CD14-positive monocyte (primary cell): ENCODE measurements at regions not wholly inside any gene's neighbourhood (a gene's known extent, or its start where the extent isn't known, plus 50 kb on each side); places are given as distances from the start of the nearest gene placed in this dataset.

Experiments used
- DNase-seq, 3 donors: peaks; one replicate each; pipeline ENCODE4 v3.0.0-alpha.2; 2011 to 2022
- H2AFZ ChIP-seq: 2 replicates; pipeline ENCODE4 v1.6.0; 2012; ENCODE audit warnings: mild to moderate bottlenecking, low read depth, low read length, inconsistent platforms; ENCODE audit not compliant: insufficient read depth, poor library complexity, severe bottlenecking
- H3K27ac ChIP-seq, 2 donors: 1 replicate in 1 of 2; 2 replicates in 1 of 2; pipeline ENCODE4 v1.5.1; 2012 to 2013; ENCODE audit warnings: low read length in 2 of 2, control low read depth in 1 of 2, inconsistent platforms in 1 of 2, low read depth in 1 of 2, mild to moderate bottlenecking in 1 of 2
- H3K27me3 ChIP-seq, 2 donors: one replicate each; pipeline versions ENCODE4 v1.6.0 to v1.6.1; 2011 to 2013; ENCODE audit warnings: low read length in 2 of 2; ENCODE audit not compliant: control insufficient read depth in 2 of 2, insufficient read depth in 2 of 2
- H3K36me3 ChIP-seq, 2 donors: replicated peaks in 1 of 2; 1 replicate in 1 of 2; 2 replicates in 1 of 2; pipeline versions ENCODE4 v1.5.1 to v1.6.1; 2012 to 2013; ENCODE audit warnings: low read length in 2 of 2, control low read depth in 1 of 2, inconsistent platforms in 1 of 2, mild to moderate bottlenecking in 1 of 2; ENCODE audit not compliant: insufficient read depth in 2 of 2, control insufficient read depth in 1 of 2
- H3K4me1 ChIP-seq, 2 donors: 1 replicate in 1 of 2; 2 replicates in 1 of 2; pipeline versions ENCODE4 v1.5.1 to v1.6.1; 2012 to 2013; ENCODE audit warnings: low read length in 2 of 2, control low read depth in 1 of 2, inconsistent platforms in 1 of 2, mild to moderate bottlenecking in 1 of 2, moderate library complexity in 1 of 2; ENCODE audit not compliant: insufficient read depth in 2 of 2, control insufficient read depth in 1 of 2
- H3K4me2 ChIP-seq: replicated peaks from 2 replicates; pipeline ENCODE3; 2012; ENCODE audit warnings: low read length, moderate library complexity, mild to moderate bottlenecking; ENCODE audit not compliant: poor library complexity, severe bottlenecking; ENCODE audit errors: extremely low read depth
- H3K4me3 ChIP-seq, 3 experiments: fragments of 200-600 bp in 1 of 3; sonication (generic) in 1 of 3; replicated peaks in 1 of 3; 1 replicate in 2 of 3; 2 replicates in 1 of 3; pipeline ENCODE4 v1.5.1; 2011 to 2013; ENCODE audit warnings: low read length in 3 of 3, mild to moderate bottlenecking in 3 of 3, control low read depth in 2 of 3, low read depth in 2 of 3, inconsistent platforms in 1 of 3, moderate library complexity in 1 of 3
- H3K79me2 ChIP-seq: 2 replicates; pipeline ENCODE4 v1.6.0; 2012; ENCODE audit warnings: mild to moderate bottlenecking, control low read depth, inconsistent platforms, low read length, moderate library complexity; ENCODE audit not compliant: insufficient read depth
- H3K9ac ChIP-seq: 2 replicates; pipeline ENCODE4 v1.6.0; 2017; ENCODE audit warnings: low read length, mild to moderate bottlenecking; ENCODE audit not compliant: insufficient read depth, poor library complexity, severe bottlenecking
- H3K9me3 ChIP-seq, 2 donors: replicated peaks in 1 of 2; 1 replicate in 1 of 2; 2 replicates in 1 of 2; pipeline versions ENCODE4 v1.5.1 to v1.6.1; 2012 to 2013; ENCODE audit warnings: low read length in 2 of 2, control low read depth in 1 of 2; ENCODE audit not compliant: control insufficient read depth in 1 of 2, insufficient read depth in 1 of 2
- H4K20me1 ChIP-seq: 2 replicates; pipeline ENCODE4 v1.6.0; 2012; ENCODE audit warnings: mild to moderate bottlenecking, low read length, control low read depth, moderate library complexity; ENCODE audit not compliant: insufficient read depth
- H3K27ac Mint-ChIP-seq, 7 donors: one replicate each; pipeline ENCODE4 v1.8.0; 2020; ENCODE audit warnings: mild to moderate bottlenecking in 7 of 7, mixed read lengths in 7 of 7, moderate library complexity in 6 of 7, inconsistent platforms in 2 of 7
- H3K27me3 Mint-ChIP-seq, 3 donors: one replicate each; pipeline ENCODE4 v1.8.0; 2021 to 2022; ENCODE audit warnings: low read depth in 3 of 3, mild to moderate bottlenecking in 3 of 3, mixed read lengths in 3 of 3, moderate library complexity in 3 of 3, inconsistent platforms in 1 of 3
- H3K36me3 Mint-ChIP-seq, 2 donors: one replicate each; pipeline ENCODE4 v1.8.0; 2020; ENCODE audit warnings: mixed read lengths in 2 of 2, inconsistent platforms in 1 of 2, mild to moderate bottlenecking in 1 of 2
- H3K4me1 Mint-ChIP-seq: one replicate; pipeline ENCODE4 v1.8.0; 2020; ENCODE audit warnings: mild to moderate bottlenecking, mixed read lengths
- H3K4me3 Mint-ChIP-seq, 2 donors: one replicate each; pipeline ENCODE4 v1.8.0; 2020; ENCODE audit warnings: mild to moderate bottlenecking in 2 of 2, mixed read lengths in 2 of 2, moderate library complexity in 1 of 2
- H3K9me3 Mint-ChIP-seq, 7 donors: one replicate each; pipeline ENCODE4 v1.8.0; 2020 to 2022; ENCODE audit warnings: mixed read lengths in 7 of 7, mild to moderate bottlenecking in 6 of 7, moderate library complexity in 6 of 7, inconsistent platforms in 2 of 7
- CTCF ChIP-seq: fragments of 200-600 bp; IDR thresholded peaks from one replicate; pipeline ENCODE4 v1.8.0; 2022; ENCODE audit warnings: antibody characterized with exemption, mild to moderate bottlenecking
- WGBS: methylation state at CpG from one replicate; pipeline ENCODE4 v1.1.5; 2013; ENCODE audit warnings: missing lambda C conversion rate; ENCODE audit not compliant: insufficient coverage; 5-methylcytosine and 5-hydroxymethylcytosine counted together
- intact Hi-C, 2 donors: fragments of 100-400 bp; cut with micrococcal nuclease; formaldehyde crosslinking; loops; one replicate each; pipeline versions ENCODE4 v1.15.0 to v1.15.1; 2023

GRCh38 chr1:83028467-83028866 is 970.5 kb downstream of the TTLL7 start:
- H3K36me3 Mint-ChIP-seq: no peaks in the 10 kb centered on the region
- H3K9me3 ChIP-seq: peaks cover 9 to 17% of the 10 kb centered on the region in 2 donors
- H3K27ac Mint-ChIP-seq: no peak overlapping the region
- H3K9ac ChIP-seq: no peak overlapping the region
- no peak overlapping the region for H3K4me3 ChIP-seq
- peaks cover 8 to 18% (median 11%) of the 10 kb centered on the region in 7 donors for H3K9me3 Mint-ChIP-seq
- no peaks in the 10 kb centered on the region for H4K20me1 ChIP-seq
- intact Hi-C loops: no loop called here
- H3K4me3 Mint-ChIP-seq: no peak overlapping the region
- TF ChIP-seq CTCF: no peak
- no peaks in the 10 kb centered on the region for H3K27me3 Mint-ChIP-seq
- H3K4me1 ChIP-seq: no peaks in the 10 kb centered on the region
- no peaks in the 10 kb centered on the region for H3K27me3 ChIP-seq
- no peak overlapping the region for H3K27ac ChIP-seq
- H3K4me2 ChIP-seq: no peak overlapping the region
- no peaks in the 10 kb centered on the region for H3K4me1 Mint-ChIP-seq
- H2AFZ ChIP-seq: no peak overlapping the region
- H3K79me2 ChIP-seq: no peaks in the 10 kb centered on the region
- H3K36me3 ChIP-seq: no peaks in the 10 kb centered on the region
- DNase-seq: no peak

GRCh38 chr1:83027511-83027910 is 971.4 kb downstream of the TTLL7 start:
- Histone ChIP-seq H3K27ac (no peak overlapping the region), H3K4me1 (no peaks in the 10 kb centered on the region), H3K4me2 (no peak overlapping the region), H3K9me3 (peaks cover 3 to 13% of the 10 kb centered on the region in 2 donors), H3K36me3 (no peaks in the 10 kb centered on the region), H3K9ac (no peak overlapping the region), H3K4me3 (no peak overlapping the region), H3K79me2 (no peaks in the 10 kb centered on the region), H3K27me3 (no peaks in the 10 kb centered on the region), H4K20me1 (no peaks in the 10 kb centered on the region), H2AFZ (no peak overlapping the region)
- Mint-ChIP-seq H3K9me3 (peaks cover 5 to 14% (median 8%) of the 10 kb centered on the region in 7 donors), H3K27me3 (no peaks in the 10 kb centered on the region), H3K36me3 (no peaks in the 10 kb centered on the region), H3K4me1 (no peaks in the 10 kb centered on the region), H3K27ac (no peak overlapping the region), H3K4me3 (no peak overlapping the region)
- no CpG with 5 or more reads among the region's 1 CpG for WGBS
- no peak for TF ChIP-seq CTCF
- DNase-seq: no peak
- intact Hi-C loops: no loop called here
